ENCODE measurements at regions not wholly inside any gene's neighbourhood (a gene's known extent, or its start where the extent isn't known, plus 50 kb on each side); places are given as distances from the start of the nearest gene placed in this dataset.

GRCh38 chr13:97057176-97057575 is 62.9 kb upstream of the OXGR1 start:
- DNase-seq (ENCODE audit: low read depth): no peak

GRCh38 chr13:97058391-97058790 is 64.1 kb upstream of the OXGR1 start:
- no peak for DNase-seq (ENCODE audit: low read depth)

DNA sequence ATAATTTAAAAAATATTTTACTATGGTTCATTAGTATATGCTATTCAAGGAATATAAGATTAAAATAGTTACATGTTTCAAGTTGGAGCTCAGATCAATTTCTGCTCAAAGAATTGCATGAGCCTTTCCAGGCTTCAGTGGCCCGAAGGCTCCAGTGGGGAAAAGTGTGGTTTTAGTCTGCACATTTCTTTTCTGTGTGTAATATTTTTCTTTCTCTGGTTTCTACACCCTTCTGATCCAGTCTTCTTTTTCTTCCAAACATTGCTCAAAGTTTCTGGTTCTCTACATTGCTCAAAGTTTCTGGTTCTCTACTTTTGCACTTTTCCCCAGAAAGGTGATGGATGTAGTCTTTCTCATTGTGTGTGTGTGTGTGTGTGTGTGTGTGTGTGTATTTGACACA is 64.7 kb upstream of the OXGR1 start:
- no peak for DNase-seq (ENCODE audit: low read depth)

DNA sequence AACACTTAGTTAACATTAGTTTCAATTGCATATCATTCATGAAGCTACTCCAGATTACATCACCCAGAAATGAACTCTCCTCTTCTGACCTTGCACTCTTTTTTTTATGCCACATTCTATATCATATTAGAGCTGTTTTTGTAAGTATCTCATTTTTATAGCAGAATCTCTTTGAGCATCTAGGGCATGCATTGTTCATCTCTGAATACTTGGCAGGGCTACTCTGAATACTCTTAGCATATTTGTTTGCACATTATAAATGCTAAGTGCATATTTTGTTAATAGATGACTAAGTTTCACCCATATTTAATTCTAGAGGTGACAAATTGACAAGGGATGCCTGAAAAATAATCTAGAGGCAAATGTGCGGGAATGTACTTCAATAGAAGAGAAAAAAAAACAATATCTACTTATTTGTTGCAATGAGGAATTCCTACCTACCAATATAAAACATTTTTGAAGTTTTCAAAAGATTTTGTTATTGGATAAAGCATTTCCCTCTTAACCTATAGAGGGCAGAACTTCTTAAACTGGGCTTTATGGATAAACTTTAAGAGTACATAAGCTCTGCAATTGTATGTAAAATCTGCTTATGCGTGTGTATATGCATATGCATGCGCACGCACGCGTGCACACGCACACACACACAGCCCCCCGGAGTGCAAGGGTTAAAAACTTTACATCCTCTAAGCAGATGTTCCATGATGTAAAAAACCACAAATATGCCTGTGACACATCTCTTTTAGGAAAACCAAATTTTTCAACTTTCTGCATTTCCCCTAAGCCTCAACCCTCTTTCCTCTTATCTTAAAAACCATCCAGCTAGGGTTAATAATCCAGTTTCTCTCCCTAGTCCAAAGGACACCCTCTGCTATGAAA is 73.0 kb upstream of the OXGR1 start:
- no peak for DNase-seq (ENCODE audit: low read depth)

DNA sequence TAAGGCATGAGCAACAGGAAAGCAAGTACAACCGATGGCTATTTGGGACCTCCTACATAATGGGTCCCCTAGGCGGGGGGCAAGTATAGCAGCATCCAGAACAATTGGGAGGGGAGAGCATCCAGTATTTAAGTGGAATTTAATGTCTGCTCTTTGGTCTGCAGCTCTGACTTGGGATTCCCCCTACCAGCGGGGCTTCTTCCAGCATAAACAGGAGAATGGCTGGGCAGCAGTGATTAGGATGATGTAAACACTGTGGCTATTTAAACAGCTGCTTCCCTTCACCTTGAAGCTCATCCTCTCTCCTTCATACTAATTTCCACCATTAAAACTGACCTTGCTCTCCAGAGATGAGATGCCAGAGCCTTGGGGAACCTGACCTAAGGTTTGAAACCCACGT is 73.9 kb upstream of the OXGR1 start:
- no peak for DNase-seq (ENCODE audit: low read depth)

GRCh38 chr13:97069050-97069815 is 75.0 kb upstream of the OXGR1 start:
- DNase-seq (ENCODE audit: low read depth): no peak

DNA sequence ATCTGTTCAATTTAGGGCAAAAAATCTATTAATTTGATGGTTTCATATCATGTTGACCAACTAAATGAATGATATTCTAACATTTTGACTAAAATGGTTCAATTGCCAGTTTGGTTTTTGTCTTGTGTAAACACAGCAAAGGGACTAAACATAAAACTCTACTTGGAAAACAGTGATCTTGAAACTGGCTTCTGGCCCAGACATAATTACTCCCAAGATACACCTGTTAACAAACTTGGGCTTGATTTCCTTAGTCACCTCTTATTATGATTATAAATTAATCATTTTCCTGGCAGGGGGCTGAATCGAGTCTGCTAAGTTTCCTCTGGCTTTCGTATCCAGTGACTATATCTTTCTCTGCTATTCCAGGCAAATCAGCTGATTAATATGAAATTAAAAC is 78.0 kb upstream of the OXGR1 start:
- DNase-seq (ENCODE audit: low read depth): no peak

GRCh38 chr13:97074618-97075017 is 80.3 kb upstream of the OXGR1 start:
- DNase-seq (ENCODE audit: low read depth): no peak

DNA sequence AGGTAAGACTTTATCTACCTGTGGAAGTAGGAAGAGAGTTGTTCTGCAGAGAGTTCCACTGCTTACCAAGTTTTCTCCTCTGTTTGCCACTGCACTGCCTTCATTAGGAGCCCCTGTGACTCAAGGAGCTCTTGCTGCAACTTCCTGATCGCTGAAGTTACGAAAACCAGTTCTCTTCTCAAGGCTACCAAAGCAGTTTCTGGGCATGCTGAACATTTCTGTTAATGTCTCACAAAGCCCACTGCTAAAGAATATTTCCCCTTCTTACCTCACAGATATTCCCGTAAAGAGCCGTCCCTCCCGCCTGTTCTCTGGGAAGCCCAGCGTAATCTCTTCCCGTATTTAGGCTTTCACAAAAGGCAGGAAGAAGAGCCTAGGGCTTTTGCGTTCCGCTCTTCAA is 82.6 kb upstream of the OXGR1 start:
- no peak for DNase-seq (ENCODE audit: low read depth)

DNA sequence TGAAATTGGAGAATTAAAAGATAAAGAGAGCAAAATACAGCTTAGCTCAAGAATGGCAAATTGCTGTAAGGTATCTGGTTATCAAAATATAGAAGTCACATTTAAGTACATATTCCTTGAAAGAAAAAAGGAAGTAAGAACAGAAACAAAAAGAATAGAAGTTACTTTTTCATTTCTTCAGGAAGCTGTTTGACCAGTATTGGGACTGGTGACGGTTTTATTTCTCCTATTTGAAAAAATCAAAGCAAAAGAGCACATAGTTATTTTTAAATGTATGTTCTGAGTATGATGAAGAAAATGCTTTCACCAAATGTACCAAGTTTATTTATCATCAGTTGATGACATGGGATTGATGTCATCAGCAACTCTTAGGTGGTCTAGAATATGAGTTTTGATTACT is 83.1 kb upstream of the OXGR1 start:
- DNase-seq (ENCODE audit: low read depth): no peak

GRCh38 chr13:97079726-97080125 is 85.5 kb upstream of the OXGR1 start:
- no peak for DNase-seq (ENCODE audit: low read depth)

DNA sequence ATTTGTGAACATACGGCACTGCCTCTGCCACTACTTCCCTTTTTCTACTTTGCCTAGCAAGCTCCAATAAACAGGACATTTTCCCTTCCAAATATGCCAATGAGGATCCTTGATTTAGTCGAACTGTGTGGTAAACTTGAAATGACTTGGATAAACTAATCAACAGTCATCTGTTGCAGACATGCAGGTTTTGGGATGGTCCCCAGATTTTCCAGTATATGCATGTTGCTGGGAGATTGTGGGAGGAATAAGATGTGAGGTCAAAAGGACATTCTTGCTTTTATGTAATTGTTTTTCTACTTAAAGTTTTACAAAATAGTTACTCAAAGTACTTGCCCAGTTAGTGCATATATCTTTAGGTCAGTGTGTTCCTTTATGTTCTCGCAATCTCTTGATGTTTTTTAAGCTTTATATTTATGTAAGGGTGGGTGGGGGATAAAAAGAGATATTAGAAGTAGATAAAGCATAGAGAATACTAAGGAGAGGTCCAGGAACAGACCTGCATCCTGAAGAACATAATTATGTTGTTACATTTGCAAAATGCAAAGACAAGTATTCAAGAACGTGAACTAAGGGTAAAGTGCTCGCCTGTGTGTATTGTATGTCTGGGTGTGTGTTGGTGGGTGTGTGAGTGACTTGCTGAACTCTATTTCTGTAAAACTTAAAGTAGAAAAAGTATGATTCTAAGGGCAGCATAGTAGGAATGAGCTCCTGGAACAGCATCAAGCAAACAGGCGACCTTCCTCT is 88.4 kb upstream of the OXGR1 start:
- DNase-seq (ENCODE audit: low read depth): no peak

DNA sequence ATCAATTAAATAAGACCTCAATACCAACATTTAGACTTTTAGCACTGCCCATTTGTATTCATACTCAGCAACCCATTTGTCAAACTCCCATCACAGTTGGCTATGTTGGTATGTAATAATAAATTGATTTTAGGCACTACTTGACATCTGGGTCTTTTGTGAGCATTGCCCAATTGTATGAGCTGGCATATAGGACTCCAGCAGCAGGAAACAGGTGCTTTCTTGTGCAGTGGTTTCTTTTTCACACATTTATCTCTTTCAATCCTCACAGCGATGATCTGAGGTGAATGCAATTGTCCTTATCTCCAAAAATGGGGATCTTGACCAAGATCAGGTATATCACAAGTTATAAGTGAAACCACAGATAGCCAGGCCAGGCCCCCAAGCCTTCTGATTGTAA is 96.9 kb upstream of the OXGR1 start:
- DNase-seq (ENCODE audit: low read depth): no peak

- no peak for DNase-seq (ENCODE audit: low read depth)
These were observed 106.5 kb upstream of the OXGR1 start for GRCh38 chr13:97100821-97101220.

DNA sequence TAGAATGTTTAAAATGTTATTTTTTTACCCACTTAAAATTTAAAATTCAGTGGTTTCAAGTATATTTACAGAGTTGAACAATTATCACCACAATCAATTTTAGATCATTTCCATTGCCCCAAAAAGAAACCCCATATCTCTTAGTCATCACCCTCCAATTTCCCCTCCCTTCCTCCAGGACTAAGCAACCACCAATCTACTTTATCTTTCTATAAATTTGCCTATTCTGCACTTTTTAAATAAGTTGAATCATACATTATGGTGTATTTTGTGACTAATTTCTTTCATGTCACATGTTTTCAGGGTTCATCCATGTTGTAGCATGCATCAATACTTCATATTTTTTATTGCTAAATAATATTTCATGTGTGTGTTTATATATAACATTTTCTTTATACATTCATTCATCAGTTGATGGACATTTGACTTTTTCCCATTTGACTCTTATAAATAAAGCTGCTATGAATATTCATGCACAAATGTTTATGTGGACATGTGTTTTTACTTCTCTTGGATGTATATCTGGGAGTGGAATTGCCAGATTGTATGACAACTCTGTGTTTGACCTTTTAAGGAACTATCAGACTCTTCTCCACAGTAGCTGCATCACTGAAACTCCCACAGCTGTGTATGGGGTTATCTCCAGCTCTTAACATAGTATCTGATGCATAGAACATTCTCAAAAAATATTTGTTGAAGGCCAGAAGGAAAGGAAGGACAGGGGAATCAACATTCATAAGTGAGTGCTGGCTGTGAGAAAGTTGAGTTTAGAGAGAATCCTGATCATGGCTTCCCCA is 107.8 kb upstream of the OXGR1 start:
- no peak for DNase-seq (ENCODE audit: low read depth)

DNA sequence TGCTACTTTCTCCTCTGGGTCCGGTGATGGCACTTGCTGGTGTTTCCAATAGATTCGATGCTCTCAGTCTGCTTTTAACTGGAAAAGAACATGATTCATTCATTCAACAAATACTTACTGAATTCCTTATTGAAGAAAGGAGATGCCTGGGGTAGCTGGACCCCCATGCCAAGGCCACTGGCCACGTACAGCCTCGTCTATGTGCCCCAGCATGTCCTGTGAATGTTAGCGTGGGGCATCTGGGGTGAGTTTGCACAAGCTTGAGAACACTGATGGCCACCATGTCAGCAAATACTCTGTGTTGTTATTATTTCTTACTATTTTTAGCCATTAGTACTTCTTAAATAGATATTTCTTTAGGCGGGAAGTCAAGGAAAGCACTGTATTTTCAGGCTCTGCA is 112.0 kb upstream of the OXGR1 start:
- no peak for DNase-seq (ENCODE audit: low read depth)

GRCh38 chr13:97107815-97108529 is 113.7 kb upstream of the OXGR1 start:
- DNase-seq (ENCODE audit: low read depth): no peak

DNA sequence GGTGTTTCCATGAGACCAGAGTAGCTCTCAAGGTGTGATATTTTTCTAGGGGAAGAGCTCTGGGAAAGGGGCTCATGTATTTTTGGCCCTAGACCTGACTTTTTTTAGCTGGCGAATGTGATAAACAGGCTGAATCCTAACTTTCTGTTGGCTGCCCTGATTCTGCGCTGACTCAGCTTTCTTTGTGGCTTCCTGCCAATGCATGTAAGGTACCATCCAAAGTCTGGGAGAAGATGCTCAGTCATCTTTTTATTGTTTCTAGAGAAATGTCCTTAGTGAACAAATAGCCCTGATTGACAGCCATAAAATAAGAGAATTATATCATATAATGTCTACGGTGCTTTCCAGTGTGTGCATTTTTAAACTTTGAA is 113.6 kb upstream of the MBNL2 start:
- no peak for DNase-seq (ENCODE audit: low read depth)

- DNase-seq (ENCODE audit: low read depth): no peak
These were observed 112.9 kb upstream of the MBNL2 start for GRCh38 chr13:97109256-97109655.

DNA sequence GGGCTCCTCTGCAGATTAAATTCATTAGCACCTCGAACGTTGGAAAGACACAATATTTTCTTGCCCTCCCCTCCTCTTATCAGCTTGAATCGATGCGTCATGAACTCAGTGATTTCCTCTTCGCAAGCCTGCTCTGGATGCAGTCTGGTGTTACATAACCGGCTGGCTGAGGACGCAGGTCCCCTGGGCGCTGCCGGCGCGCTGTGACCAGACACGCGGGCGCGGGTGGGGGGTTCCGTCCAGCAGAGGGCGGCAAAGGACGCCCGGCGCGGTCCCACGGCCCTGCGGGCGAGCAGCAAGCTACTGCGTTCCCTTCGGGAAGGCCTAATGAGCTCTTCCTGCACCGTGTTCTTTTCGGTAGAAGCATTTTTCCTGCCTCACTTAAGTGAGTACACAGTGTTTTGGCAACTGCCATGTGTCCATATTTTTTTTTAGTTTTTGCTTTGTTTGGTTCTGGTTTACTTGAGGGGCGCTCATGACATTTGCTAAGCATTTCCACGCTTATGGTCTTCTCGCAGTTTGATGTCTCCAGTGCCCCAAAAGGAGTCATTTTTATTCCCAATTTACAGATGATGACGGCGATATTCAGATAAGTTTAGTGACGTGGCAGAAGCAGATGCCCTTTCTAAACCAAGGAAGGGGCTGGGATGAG is 112.2 kb upstream of the MBNL2 start:
- DNase-seq (ENCODE audit: low read depth): peak; percentile 73

- DNase-seq (ENCODE audit: low read depth): no peak
These were observed 111.2 kb upstream of the MBNL2 start for GRCh38 chr13:97110936-97111335.
